Fibroblast of the aortic adventitia (primary cell): ENCODE measurements at regions not wholly inside any gene's neighbourhood (a gene's known extent, or its start where the extent isn't known, plus 50 kb on each side); places are given as distances from the start of the nearest gene placed in this dataset.
"Not testable (repeated sequence)": the region's sequence is repeated elsewhere in the genome, so short reads cannot be mapped to it uniquely, and the experiment has no call there.

Experiments
- DNase-seq: peaks from one replicate; pipeline ENCODE4 v3.0.0-alpha.2; 2010; ENCODE audit warnings: low read depth
- H3K4me3 ChIP-seq: 2 replicates; pipeline ENCODE4 v1.5.1; 2011; ENCODE audit warnings: low read depth, mild to moderate bottlenecking, control low read depth, low read length, moderate library complexity
- TF ChIP-seq, protein P1 (sequence below): IDR thresholded peaks from 2 replicates; pipeline ENCODE4 v1.5.1; 2011; ENCODE audit warnings: mild to moderate bottlenecking, low read length, control low read depth, inconsistent platforms; ENCODE audit not compliant: insufficient read depth

DNA sequence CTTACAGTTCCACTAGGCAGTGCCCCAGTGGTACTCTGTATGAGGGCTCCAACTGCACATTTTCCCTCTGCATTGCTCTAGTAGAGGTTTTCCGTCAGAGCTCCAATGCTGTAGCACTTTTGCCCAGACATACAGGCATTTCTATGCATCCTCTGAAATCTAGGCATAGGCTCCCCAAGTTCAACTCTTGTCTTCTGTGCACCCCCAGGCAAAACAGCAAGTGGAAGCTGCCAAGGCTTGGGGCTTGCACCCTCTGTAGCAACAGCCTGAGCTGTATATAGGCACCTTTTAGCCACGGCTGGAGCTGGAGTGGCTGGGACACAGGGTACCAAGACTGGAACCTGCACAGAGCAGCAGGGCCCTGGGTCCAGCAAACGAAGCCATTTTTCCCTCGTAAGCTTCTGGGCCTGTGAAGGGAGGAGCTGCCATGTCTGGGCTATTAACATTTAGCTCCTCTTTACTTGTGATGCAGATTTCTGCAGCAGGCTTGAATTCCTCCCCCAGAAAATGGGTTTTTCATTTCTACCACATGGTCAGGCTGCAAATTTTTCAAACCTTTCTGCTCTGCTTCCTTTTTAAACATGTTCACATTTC, 596.2 kb upstream of the ADGRB3 start:
- no peak for DNase-seq
- TF ChIP-seq, protein P1, sequence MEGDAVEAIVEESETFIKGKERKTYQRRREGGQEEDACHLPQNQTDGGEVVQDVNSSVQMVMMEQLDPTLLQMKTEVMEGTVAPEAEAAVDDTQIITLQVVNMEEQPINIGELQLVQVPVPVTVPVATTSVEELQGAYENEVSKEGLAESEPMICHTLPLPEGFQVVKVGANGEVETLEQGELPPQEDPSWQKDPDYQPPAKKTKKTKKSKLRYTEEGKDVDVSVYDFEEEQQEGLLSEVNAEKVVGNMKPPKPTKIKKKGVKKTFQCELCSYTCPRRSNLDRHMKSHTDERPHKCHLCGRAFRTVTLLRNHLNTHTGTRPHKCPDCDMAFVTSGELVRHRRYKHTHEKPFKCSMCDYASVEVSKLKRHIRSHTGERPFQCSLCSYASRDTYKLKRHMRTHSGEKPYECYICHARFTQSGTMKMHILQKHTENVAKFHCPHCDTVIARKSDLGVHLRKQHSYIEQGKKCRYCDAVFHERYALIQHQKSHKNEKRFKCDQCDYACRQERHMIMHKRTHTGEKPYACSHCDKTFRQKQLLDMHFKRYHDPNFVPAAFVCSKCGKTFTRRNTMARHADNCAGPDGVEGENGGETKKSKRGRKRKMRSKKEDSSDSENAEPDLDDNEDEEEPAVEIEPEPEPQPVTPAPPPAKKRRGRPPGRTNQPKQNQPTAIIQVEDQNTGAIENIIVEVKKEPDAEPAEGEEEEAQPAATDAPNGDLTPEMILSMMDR = no peak
- no peak overlapping the region for H3K4me3 ChIP-seq

DNA sequence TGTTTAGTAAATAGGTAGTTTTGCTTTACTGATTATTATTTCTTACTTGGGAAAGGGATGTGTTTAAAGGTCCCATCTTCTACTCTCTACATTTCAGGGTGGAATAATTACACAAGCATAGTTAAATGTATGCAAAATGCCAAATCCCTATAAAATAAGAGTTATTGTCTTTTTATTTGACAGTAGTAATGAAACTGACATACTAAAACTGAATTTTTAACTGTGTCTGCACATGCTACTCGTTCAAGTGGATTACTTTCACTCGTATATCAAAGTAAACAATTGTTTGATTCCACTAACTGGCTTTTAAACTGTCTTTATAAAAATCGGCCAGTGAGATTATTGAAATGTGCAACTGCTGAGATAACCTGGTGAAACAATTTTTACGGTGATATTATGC, 602.9 kb upstream of the ADGRB3 start:
- DNase-seq = no peak
- H3K4me3 ChIP-seq = no peak overlapping the region
- TF ChIP-seq, protein P1 = no peak

GRCh38 chr6:68031054-68031453, 604.0 kb upstream of the ADGRB3 start:
- DNase-seq = no peak
- no peak overlapping the region for H3K4me3 ChIP-seq
- TF ChIP-seq, protein P1 = no peak

DNA sequence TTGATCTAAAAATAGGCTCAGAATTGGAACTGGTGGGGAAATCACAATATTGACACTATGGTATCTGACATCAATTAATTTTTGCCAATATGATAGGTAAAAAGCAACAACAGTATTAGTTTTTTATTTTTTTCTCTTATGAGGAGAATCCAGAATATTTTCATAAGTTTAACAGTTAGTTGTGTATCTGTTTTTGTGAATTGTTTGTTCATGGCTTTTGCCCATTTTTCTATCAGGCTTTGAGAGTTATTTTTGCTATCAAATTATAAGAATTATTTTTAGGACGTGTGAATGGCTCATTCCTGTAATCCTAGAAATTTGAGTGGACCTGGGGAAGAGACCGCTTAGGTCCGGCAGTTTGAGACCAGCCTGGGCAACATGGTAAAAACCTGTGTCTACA, 608.6 kb upstream of the ADGRB3 start:
- no peak overlapping the region for H3K4me3 ChIP-seq
- TF ChIP-seq, protein P1 = no peak

GRCh38 chr6:68025764-68026163, 609.3 kb upstream of the ADGRB3 start:
- no peak for DNase-seq
- TF ChIP-seq, protein P1 = no peak
- no peak overlapping the region for H3K4me3 ChIP-seq

More for the DNA sequence above, 608.6 kb upstream of the ADGRB3 start:
- DNase-seq = no peak

DNA sequence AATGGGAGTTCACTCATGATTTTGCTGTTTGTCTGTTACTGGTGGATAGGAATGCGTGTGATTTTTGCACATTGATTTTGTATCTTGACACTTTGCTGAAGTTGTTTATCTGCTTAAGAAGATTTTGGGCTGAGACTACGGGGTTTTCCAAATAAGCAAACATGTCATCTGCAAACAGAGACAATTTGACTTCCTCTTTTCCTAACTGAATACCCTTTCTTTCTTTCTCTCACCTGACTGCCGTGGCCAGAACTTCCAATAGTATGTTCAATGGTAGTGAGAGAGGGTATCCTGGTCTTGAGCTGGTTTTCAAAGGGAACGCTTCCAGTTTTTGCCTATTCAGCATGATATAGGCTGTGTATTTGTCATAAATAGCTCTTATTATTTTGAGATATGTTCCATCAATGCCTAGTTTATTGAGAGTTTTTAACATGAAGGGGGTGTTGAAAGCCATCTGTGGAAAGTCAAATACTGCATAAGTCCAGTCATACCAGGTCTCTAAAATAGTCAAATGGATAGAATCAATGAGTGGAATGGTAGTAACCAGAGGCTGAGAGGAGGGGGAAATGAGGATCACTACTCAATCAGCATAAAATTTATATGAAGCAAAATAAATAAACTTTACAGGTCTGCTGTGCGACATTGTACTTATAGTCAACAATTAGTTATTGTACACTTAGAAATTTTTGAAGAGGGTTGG, 610.4 kb upstream of the ADGRB3 start:
- DNase-seq = no peak
- no peak overlapping the region for H3K4me3 ChIP-seq
- TF ChIP-seq, protein P1 = no peak

DNA sequence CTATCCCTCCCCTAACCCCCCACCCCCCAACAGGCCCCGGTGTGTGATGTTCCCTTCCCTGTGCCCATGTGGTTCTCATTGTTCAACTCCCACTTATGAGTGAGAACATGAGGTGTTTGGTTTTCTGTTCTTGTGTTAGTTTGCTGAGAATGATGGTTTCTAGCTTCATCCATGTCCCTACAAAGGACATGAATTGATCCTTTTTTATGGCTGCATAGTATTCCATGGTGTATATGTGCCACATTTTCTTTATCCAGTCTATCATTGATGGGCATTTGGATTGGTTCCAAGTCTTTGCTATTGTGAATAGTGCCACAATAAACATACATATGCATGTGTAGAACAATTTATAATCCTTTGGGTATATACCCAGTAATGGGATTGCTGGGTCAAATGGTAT, 612.1 kb upstream of the ADGRB3 start:
- DNase-seq = not testable (repeated sequence)

More for the DNA sequence above, 612.1 kb upstream of the ADGRB3 start:
- H3K4me3 ChIP-seq = not testable (repeated sequence)
